A549 (cell line): ENCODE measurements at regions not wholly inside any gene's neighbourhood (a gene's known extent, or its start where the extent isn't known, plus 50 kb on each side); places are given as distances from the start of the nearest gene placed in this dataset.

Source experiments
- ATAC-seq, 2 experiments: fragments of 200-7000 bp in 1 of 2; fragments of >200 bp in 1 of 2; cut with Nextera tagmentation in 1 of 2; cut with Tn5 transposase in 1 of 2; 3 replicates each; pipeline versions ENCODE4 v1.8.0 to v1.9.1; 2018 to 2020; ENCODE audit warnings: mild to moderate bottlenecking in 1 of 2, moderate library complexity in 1 of 2
- CTCF ChIA-PET: fragments of 300-600 bp; sonication (Branson Sonifier 250); formaldehyde crosslinking; extraction: SDS; loops from one replicate; lab custom pipeline; 2021; ENCODE audit warnings: antibody characterized with exemption, inconsistent platforms; lab: Yijun Ruan, JAX
- POLR2A ChIA-PET: fragments of 350-600 bp; formaldehyde crosslinking; extraction: SDS; loops from one replicate; lab custom pipeline; 2021; ENCODE audit warnings: antibody characterized with exemption, inconsistent platforms; lab: Yijun Ruan, JAX
- DNase-seq, 2 experiments: peaks; one replicate each; pipeline versions ENCODE4 v3.0.0 to v3.0.0-alpha.2; 2011 to 2016; ENCODE audit warnings: low read depth in 1 of 2, low spot score in 1 of 2
- FAIRE-seq: peaks from 2 replicates; lab custom pipeline; 2011; peaks lifted over from hg19 to GRCh38; lab: Jason Lieb, UNC
- H3K27ac ChIP-seq, 2 experiments: fragments of >200 bp; sonication (Bioruptor Twin); formaldehyde crosslinking; 3 replicates each; pipeline ENCODE4 v1.5.1; 2016 to 2017
- H3K4me1 ChIP-seq: fragments of >200 bp; sonication (Bioruptor Twin); formaldehyde crosslinking; 3 replicates; pipeline ENCODE4 v1.6.1; 2016
- H3K4me2 ChIP-seq: fragments of >200 bp; sonication (Bioruptor Twin); formaldehyde crosslinking; 3 replicates; pipeline ENCODE4 v1.6.1; 2016
- H3K4me3 ChIP-seq: fragments of >200 bp; sonication (Bioruptor Twin); formaldehyde crosslinking; 3 replicates; pipeline ENCODE4 v1.5.1; 2016
- H3K9me3 ChIP-seq: fragments of >200 bp; sonication (Bioruptor Twin); formaldehyde crosslinking; 3 replicates; pipeline ENCODE4 v1.6.1; 2016
- ATOH8 ChIP-seq: fragments of 250-450 bp; sonication (Bioruptor Pico); IDR thresholded peaks from 2 replicates; pipeline ENCODE4 v1.5.0; 2020; ENCODE audit warnings: low read depth, mild to moderate bottlenecking, moderate library complexity
- BCL3 ChIP-seq: fragments of >200 bp; sonication (Bioruptor Twin); formaldehyde crosslinking; IDR thresholded peaks from 3 replicates; pipeline ENCODE4 v1.6.1; 2016
- CBX2 ChIP-seq: fragments of 200-600 bp; sonication (generic); IDR thresholded peaks from 2 replicates; pipeline ENCODE4 v1.6.1; 2016; ENCODE audit warnings: low read depth, mild to moderate bottlenecking, borderline replicate concordance
- CTCF ChIP-seq: fragments of >200 bp; sonication (Bioruptor Twin); formaldehyde crosslinking; IDR thresholded peaks from 3 replicates; pipeline ENCODE4 v1.5.1; 2016
- EHF ChIP-seq: fragments of 250-450 bp; sonication (Bioruptor Pico); IDR thresholded peaks from 2 replicates; pipeline ENCODE4 v1.5.0; 2020; ENCODE audit warnings: mild to moderate bottlenecking
- EHMT2 ChIP-seq: fragments of 200-600 bp; sonication (generic); IDR thresholded peaks from 2 replicates; pipeline ENCODE4 v1.6.1; 2016; ENCODE audit warnings: antibody characterized with exemption, low read depth, mild to moderate bottlenecking, moderate library complexity
- EP300 ChIP-seq, 2 experiments: fragments of >200 bp; sonication (Bioruptor Twin); formaldehyde crosslinking; IDR thresholded peaks; 2 replicates in 1 of 2; 3 replicates in 1 of 2; pipeline ENCODE4 v1.6.1; 2016 to 2017
- FOSL2 ChIP-seq, 2 experiments: fragments of 450-650 bp in 1 of 2; fragments of >200 bp in 1 of 2; sonication (Bioruptor Twin) in 1 of 2; formaldehyde crosslinking; IDR thresholded peaks; 2 replicates each; pipeline versions ENCODE4 v1.5.0 to v1.6.1; 2016 to 2020; ENCODE audit warnings: mild to moderate bottlenecking in 1 of 2, moderate library complexity in 1 of 2
- HOXB13 ChIP-seq: fragments of 250-450 bp; sonication (Bioruptor Pico); IDR thresholded peaks from 2 replicates; pipeline ENCODE4 v1.5.0; 2020; ENCODE audit warnings: low read depth, mild to moderate bottlenecking, moderate library complexity
- JUNB ChIP-seq: fragments of >200 bp; sonication (Bioruptor Twin); formaldehyde crosslinking; IDR thresholded peaks from 2 replicates; pipeline ENCODE4 v1.6.1; 2016
- NPAS2 ChIP-seq: fragments of 250-450 bp; sonication (Bioruptor Pico); IDR thresholded peaks from 2 replicates; pipeline ENCODE4 v1.8.0; 2022; ENCODE audit warnings: mild to moderate bottlenecking, moderate library complexity, borderline replicate concordance
- NR3C1 ChIP-seq: fragments of >200 bp; sonication (Bioruptor Twin); formaldehyde crosslinking; IDR thresholded peaks from 3 replicates; pipeline ENCODE4 v1.6.1; 2017
- PBX3 ChIP-seq: IDR thresholded peaks from 2 replicates; pipeline ENCODE4 v1.6.1; 2012
- RAD21 ChIP-seq, 2 experiments: fragments of >200 bp in 1 of 2; sonication (Bioruptor Twin) in 1 of 2; formaldehyde crosslinking in 1 of 2; IDR thresholded peaks in 1 of 2; conservative IDR thresholded peaks in 1 of 2; 2 replicates in 1 of 2; 3 replicates in 1 of 2; pipeline ENCODE4 v1.6.1; 2012 to 2018; ENCODE audit warnings: inconsistent platforms in 1 of 2
- RNF2 ChIP-seq: fragments of 200-600 bp; sonication (generic); IDR thresholded peaks from 2 replicates; pipeline ENCODE4 v1.6.1; 2016; ENCODE audit warnings: low read depth, mild to moderate bottlenecking, antibody characterized with exemption, moderate library complexity, borderline replicate concordance
- ZFP36 ChIP-seq: fragments of 450-650 bp; IDR thresholded peaks from 2 replicates; pipeline ENCODE4 v1.6.1; 2014; ENCODE audit warnings: borderline replicate concordance; ENCODE audit not compliant: partially characterized antibody
- WGBS: methylation state at CpG from one replicate; pipeline ENCODE4 v1.1.6; 2017; ENCODE audit errors: missing lambda C conversion rate; 5-methylcytosine and 5-hydroxymethylcytosine counted together

- H3K4me3 ChIP-seq, result no peak overlapping the region
- CTCF ChIA-PET, result interaction anchor here (1.1 to 1.7 kb wide), 3 partner anchors 20 to 317 kb away, joined by 3 to 4 read pairs (median 3); no protein-coding TSS in a partner anchor
- WGBS, result 91% methylated on average over 6 of the region's 6 CpGs
- H3K27ac ChIP-seq, result peak overlapping the region; percentile 91 to 94
- H3K9me3 ChIP-seq, result peaks cover 6% of the 10 kb centered on the region
- no peak for DNase-seq
- peak overlapping the region; percentile 86 for H3K4me2 ChIP-seq
- no peak for ATAC-seq
- H3K4me1 ChIP-seq, result peaks cover 58% of the 10 kb centered on the region
- POLR2A ChIA-PET, result interaction anchor here (1.5 kb wide), 1 partner anchor 57 kb away, joined by 3 read pairs; no protein-coding TSS in a partner anchor
- FAIRE-seq, result no peak
- TF ChIP-seq EP300 (IDR thresholded peaks at IDR 0.05) (no peak), ATOH8 (CRISPR knock-in tag) (no peak), CBX2 (no peak), HOXB13 (CRISPR knock-in tag) (no peak)
Measured at GRCh38 chr1:228839656-228840055, 104.4 kb downstream of the RHOU start.

- Histone ChIP-seq H3K27ac (peak overlapping the region; percentile 75 to 94), H3K4me2 (peak overlapping the region; percentile 50), H3K9me3 (peaks cover 6% of the 10 kb centered on the region), H3K4me3 (no peak overlapping the region), H3K4me1 (peaks cover 49% of the 10 kb centered on the region)
- TF ChIP-seq ATOH8 (CRISPR knock-in tag), result no peak
- no peak for TF ChIP-seq JUNB
- TF ChIP-seq EHMT2, result no peak
- no peak for TF ChIP-seq BCL3
- no peak for TF ChIP-seq NPAS2 (CRISPR knock-in tag)
- TF ChIP-seq RAD21 (conservative IDR thresholded peaks at IDR 0.05 in 1 of 2, IDR thresholded peaks at IDR 0.05 in 1 of 2), result no peak
- no peak for TF ChIP-seq FOSL2 (IDR thresholded peaks at IDR 0.05)
- no peak for TF ChIP-seq FOSL2 (CRISPR knock-in tag; IDR thresholded peaks at IDR 0.05)
- no peak for TF ChIP-seq PBX3
- no peak for TF ChIP-seq EHF (CRISPR knock-in tag)
- no peak for TF ChIP-seq NR3C1
- TF ChIP-seq HOXB13 (CRISPR knock-in tag), result no peak
- no peak for TF ChIP-seq CTCF
- no peak for TF ChIP-seq RNF2
- TF ChIP-seq ZFP36, result no peak
- POLR2A ChIA-PET, result interaction anchor here (1.0 kb wide), 1 partner anchor 16 kb away, joined by 3 read pairs; no protein-coding TSS in a partner anchor
- DNase-seq (no peak), ATAC-seq (no peak), FAIRE-seq (no peak)
- CTCF ChIA-PET, result interaction anchor here (1.0 to 1.3 kb wide), 4 partner anchors 8 to 386 kb away, joined by 3 to 5 read pairs (median 4); no protein-coding TSS in a partner anchor
- WGBS, result 81% methylated on average over 4 of the region's 4 CpGs
Measured at GRCh38 chr1:228841632-228842031, 106.4 kb downstream of the RHOU start.
